HG02678 (cell line): ENCODE measurements at regions not wholly inside any gene's neighbourhood (a gene's known extent, or its start where the extent isn't known, plus 50 kb on each side); places are given as distances from the start of the nearest gene placed in this dataset.

Experiments
- ATAC-seq: cut with Tn5 transposase; IDR thresholded peaks from one replicate; pipeline ENCODE4 v1.9.1; 2021; ENCODE audit warnings: mild to moderate bottlenecking, moderate library complexity; ENCODE audit not compliant: unreplicated experiment

- ATAC-seq, result no peak
These were observed 65.8 kb downstream of the ETAA1 start for GRCh38 chr2:67462738-67463496.

GRCh38 chr2:67463810-67464209 lies 66.7 kb downstream of the ETAA1 start:
- ATAC-seq, result no peak

DNA sequence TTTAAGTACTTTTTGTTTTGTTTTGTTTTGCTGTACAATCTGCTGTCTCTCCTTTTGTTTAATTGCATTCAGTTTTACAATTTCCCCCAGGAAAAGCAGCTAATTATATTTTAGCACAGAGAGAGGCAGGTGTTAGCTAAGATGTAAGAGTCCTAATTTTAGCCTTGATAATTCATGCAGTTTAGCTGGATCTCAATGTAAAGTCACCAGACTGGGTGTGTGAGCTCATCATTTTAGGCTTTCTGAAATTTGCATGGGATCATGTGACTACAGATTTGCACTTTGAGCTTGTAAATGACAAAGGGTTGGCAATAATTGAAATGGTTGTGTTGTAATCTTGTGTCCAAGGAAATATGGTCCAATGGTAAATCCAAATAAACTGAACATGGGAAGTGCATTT lies 68.5 kb downstream of the ETAA1 start:
- ATAC-seq, result no peak

DNA sequence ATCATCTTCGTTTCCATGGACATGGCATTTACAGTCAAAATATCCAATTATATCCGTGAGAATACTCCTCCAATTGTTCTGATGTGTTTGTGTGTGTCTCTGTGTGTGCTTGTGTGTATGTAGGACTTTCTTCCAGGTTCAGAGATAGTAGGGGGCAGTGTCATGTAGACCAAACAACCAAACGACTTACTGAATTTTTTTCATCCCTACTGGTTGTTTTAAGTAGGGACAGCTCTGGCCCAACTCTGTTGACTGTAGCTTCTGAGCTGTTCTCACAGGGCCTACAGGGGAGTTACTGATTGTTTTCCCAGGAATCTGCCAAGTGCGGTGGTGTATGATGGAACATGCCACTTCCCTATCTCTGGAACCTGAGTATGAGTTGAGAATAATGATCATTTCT lies 69.6 kb downstream of the ETAA1 start:
- ATAC-seq, result no peak

- no peak for ATAC-seq
These were observed 74.5 kb downstream of the ETAA1 start for GRCh38 chr2:67471681-67472080.

DNA sequence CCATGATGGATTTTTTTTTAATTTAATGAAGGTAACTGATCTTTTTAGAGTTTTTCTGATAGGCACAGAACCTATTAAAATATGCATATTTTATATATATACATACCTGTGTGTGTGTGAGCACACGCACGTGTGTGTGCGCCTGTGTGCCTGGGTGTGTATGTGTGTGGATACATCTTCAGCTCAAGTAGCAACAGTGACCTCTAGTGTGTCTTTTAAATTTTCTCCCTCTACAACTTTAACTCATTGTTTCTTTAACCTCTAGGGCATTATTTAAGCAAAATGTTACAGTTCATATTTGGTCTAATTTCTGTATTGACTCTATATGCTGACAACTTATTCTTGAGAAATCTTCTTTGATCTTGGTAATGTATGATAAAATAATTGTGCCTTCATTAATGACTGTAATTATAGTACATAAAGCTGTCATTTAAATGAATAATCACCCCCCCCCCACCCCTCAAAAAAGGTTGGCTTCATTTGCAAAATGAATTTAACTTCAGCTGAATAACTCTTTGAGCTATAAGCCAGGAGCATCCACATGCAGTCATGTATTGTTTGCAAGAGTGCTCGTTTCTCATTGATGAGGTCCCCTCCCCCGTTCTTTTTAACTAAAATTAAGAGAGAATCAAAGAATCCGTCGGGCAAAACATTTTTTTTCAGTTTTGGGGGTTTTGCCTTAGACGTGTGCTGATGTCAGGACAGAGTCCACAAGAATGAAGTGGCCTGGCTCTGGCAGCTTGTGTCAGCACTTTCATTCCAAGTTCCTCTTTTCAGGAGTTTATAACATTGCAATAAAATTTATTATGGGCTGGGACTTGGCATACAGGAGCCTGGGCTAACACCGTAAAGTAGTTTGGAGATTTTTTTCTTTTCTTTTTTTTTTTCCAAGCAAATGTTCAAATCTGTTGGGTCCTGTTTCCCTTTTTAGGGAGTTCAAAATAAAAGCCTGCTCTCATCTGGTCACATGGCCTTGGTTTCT lies 80.0 kb downstream of the ETAA1 start:
- ATAC-seq, result no peak

DNA sequence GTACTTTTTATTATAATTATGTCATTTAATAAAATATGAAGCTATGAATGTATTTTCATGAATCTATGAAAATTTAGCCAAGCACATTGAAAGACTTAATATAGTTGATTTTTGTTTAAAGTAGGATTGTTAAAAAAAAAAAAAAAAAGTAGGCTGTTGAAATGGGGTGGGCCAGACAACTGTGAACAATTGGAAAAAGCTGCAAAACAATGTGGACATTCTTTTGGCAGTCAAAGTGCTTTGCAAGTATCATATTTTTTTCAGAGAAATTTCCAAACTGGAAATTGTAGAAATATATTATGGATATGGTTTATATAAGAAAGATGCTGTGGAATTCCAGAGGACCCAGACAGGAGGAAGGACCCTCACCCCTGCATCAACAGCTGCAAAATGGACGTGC lies 82.1 kb downstream of the ETAA1 start:
- ATAC-seq, result no peak

DNA sequence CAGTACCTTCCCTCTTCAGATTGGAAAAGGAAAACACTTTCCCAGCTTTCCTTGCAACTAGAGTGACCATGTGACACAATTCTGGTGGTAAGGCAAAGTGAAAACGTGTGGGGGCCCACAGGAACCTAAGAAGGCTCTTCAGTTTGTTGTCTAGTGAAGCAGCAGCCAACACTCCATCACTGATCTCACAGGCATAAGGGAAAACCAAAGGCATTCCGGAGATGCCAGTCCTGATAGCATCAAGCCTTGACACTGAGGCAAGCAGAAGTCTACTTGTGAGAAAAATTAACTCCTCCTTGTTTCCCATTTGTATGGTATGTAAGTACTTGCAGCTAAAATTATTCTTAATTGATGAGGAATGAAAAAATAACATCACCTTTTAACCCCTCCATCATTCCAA lies 88.3 kb downstream of the ETAA1 start:
- ATAC-seq, result no peak

DNA sequence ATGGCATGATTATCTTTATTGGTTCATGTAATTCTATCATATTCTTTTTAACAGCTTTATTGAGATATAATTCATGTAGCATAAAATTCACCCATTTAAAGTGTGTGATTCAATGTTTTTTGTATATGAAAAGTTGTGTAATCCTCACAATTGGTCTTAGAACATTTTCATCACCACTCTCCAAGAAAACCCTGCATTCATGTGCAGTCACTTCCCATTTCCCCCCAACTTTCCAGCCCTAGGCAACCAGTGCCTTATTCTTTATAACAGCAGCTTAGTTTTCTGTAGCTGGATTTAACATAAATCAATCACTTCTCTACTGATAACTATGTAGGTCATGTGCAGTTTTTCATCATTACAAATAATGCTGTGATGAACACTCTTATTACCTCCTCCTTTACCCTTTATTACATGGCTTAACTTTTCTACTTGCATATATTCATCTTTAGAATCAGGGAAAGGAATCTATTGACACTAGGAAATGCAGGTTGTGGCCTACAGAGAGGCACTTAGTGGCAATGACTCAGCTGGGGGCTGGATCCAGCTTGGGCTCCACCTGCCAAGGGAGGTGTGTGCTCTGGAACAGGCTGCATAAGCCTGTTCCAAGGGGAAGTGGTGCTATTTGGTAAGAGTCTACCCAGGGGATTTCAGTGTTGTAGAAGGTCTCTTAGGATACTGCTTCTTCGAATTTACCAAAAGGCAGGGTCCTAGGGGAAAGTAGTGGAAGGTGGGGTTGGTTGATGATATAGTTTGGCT lies 89.1 kb downstream of the ETAA1 start:
- no peak for ATAC-seq

DNA sequence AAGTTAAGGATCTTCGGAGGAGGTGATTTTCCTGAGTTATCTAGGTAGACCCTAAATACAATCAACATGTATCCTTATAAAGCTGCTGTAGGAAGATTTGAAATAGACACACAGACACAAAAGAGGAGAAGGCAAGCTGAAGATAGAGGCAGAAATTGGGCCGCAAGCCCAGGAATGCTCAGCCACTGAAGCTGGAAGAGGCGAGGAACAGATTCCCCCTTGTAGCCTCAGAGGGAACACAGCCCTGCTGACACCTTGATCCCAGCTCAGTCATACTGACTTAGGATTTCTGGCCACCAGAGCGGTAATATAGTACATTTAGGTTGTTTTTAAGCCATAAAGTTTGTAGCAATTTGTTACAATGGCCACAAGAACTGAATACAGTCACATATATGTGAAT lies 90.9 kb downstream of the ETAA1 start:
- no peak for ATAC-seq

DNA sequence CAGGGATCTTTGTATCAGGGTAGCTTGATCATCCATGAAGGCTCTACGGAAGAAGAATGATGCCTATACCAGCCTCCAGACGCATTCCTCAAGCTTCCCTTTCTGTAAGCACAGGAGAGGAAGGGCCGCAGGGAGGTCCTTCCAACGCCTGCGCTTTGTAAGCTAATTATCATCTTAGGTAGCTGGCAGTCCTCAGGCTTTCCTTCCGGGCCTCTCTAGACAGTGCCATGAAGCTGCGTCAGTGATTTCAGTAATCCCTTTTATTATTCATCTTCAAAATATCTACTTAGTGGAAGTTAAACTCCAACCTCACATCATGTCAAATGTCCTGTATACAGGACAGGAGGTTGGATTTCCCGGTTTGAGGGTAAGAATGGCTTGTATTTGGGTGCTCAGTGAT lies 92.3 kb downstream of the ETAA1 start:
- no peak for ATAC-seq

DNA sequence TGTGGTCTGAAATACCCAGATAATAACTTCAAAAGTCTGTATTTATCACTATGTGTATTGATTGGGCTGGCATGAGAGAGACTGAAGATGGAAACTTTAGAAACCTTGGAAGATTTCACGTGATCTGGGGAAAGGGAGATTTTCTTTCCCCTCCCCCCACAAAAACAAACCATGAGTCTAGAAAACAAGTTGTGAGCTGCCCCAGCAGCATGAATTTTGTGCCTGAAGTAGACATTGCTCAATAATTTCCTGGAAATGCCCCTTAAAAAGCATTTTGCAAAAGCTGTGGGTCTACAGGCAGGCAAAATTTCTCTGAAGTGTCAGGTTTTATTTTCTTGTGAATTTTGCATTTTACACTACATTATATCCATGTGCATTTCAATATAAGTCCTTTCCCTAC lies 101.8 kb downstream of the ETAA1 start:
- ATAC-seq, result no peak

GRCh38 chr2:67499989-67500388 lies 102.9 kb downstream of the ETAA1 start:
- ATAC-seq, result no peak

- no peak for ATAC-seq
These were observed 103.4 kb downstream of the ETAA1 start for GRCh38 chr2:67500541-67500940.

DNA sequence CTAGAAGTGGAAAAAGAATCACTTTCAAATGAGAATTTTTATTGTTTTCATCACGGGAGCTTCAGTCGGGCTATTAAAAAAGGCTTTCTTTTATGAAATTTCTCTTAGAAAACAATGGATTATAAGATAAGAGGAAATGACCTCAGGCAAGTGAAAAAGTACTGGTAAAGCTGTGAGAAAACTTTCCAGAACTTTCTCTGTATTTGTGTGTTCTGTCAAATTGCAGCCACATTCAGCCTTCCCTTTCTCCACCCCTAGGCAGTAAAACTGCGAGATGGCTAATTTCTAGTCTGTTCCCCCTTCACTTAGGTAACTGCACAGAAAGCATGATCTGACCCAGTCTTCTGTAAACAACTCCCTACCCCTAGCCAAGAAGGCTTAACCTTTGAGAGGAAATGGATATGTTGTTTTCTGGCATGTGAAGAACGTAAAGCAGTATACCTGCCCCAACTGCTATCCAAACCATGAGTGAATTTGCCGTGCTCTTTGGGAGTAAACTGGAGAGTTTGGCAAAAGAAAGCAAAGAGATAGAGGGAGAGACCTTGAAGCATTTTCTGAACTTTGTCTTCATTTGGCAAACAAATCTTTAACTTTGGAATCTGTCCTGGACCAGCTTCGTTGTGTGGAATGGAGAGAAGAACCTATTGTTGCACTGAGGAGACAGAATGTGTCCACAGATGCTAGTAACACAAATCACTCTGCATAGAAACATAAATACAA lies 105.4 kb downstream of the ETAA1 start:
- no peak for ATAC-seq

DNA sequence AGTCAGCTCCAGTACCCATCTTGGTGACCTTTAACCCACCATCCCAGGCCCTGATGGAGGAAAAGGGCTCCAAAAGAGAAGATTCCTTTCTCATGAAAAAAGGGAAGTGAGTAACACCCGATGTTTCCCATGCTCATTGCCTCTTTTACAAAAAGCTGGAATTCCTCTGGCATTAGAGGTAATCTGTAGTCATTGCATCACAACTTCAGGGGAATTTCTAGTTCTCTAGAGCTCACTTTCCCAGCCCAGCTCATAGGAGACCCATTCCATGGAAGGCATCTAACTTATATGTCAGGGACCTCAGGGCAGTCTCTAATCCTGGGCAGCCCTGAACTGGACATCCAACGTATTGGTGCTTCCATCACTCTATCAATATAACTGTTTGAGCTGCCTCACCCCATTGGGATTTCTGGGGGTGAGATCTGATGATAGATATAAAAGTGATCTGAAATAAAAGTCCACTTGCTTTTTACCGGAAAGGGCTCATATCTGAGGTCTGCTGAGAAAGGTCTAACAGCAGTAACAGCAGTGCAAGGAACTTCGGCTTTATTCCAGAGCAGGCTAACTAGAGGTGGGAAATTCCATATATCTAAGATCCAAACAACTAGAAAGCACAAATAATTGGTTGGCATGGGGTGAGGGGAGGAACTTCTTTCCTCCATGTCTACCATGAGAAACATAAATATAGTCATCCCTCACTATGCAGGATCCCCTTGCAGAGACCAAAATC lies 106.1 kb downstream of the ETAA1 start:
- ATAC-seq, result no peak

DNA sequence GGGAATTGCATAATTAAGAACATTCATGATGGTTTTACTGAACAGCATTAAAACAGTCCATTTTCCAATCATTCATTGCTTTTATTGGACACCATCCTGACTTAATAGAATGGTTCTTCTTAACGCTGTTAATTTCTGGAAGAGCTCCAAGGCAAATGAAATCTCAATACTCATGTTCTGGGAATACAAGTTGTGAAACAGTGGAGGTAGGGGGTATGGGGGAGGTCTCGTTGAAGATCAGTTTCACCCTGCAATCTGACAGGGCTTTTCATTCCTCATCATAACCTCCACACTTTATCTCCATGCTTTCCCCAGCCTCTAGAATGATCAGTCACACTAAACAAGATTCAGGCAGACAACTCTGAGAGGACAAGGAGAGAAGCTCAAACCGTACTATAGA lies 113.6 kb downstream of the ETAA1 start:
- no peak for ATAC-seq

DNA sequence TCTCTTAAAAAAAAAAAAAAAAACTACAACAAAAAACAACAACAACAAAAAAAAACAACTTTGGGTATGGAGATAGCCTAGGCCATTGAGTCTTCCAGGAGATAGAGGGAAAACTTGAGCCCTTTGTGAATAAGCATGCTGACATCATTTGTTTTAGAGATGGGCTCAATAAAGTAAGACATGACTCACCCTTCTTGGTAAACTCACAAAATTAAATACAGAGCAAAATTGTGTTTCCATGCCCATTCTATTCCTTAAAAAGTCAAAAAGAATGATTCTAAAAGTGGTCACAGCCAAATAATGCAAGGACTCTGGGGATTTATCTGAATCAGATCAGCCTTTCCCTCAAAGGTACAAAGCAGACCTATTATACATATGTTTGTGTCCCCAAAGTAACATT lies 117.4 kb downstream of the ETAA1 start:
- no peak for ATAC-seq

DNA sequence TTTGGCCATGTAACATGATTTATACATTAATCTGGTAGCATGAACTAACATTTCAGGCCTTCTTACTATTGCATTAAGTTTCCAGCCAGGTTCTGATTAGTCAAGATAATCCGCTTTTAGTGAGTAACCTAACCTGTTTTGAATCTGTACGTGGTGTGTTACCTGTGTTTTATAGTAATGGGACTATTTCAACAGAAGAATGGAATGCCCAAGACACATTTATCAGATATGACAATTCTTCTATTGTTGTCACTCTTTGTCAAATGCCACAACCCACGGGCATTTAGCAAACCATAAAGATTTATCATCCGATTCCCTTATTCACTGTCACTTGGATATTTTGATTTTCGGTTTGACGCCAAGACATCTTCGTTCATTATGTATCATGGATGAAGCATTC lies 117.9 kb downstream of the ETAA1 start:
- ATAC-seq, result no peak

DNA sequence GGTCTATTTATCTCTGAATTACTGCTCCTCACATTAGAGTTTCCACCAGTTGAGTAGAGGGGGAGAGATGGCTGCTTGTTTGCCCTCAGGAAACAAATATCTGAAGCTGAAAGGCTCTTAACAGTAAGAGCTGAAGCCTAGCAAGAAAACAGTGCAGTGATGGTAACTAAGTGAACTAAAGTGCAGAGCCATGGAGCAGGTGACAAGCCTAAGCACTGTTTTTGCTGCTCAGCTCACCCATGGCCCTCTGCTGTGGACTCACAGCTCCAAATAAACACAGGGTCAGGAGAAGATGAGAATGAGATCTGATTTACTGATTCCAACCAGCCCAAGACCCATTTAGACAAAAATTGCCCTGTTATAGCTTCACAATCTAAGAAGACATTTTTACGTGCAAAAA lies 118.4 kb downstream of the ETAA1 start:
- no peak for ATAC-seq
